NOMO-1 treated with dmso at 0.1 percent for 144 hours (cell line): ENCODE measurements at regions not wholly inside any gene's neighbourhood (a gene's known extent, or its start where the extent isn't known, plus 50 kb on each side); places are given as distances from the start of the nearest gene placed in this dataset.
"Not testable (repeated sequence)": the region's sequence is repeated elsewhere in the genome, so short reads cannot be mapped to it uniquely, and the experiment has no call there.

ENCODE experiments used
- DNase-seq: peaks from one replicate; lab custom pipeline; 2025; ENCODE audit not compliant: unreplicated experiment; lab: John Stamatoyannopoulos, UW

DNA sequence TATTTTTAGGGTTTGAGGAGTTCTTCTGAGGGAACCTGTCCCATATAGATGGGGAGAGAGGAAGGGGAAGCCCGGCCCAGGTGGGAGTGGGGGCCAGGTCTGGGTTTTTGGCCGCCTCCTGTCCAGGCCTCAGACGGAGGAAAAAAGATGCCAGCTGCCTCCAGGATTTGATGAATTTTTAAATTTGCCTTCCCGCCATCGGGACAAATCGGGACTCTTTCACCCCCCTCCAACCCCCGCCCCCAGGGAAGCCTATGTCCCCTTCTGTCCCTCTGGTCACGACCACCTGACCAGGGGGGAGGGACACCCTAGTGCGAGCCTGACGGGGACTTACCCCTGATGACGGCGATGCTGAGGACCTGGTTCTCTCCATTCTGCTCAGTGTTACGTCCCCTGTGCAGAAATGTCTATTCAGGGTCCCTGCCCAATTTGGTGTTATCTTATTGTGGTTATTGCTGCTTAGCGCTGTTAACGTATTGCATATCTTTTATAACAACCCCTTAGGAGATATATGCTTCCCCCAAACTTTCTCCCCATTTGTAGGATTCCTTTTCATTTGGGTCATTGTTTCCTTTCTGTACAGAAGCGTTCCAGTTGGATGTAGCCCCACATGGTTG, 115.9 kb upstream of the GRK3 start:
- DNase-seq: no peak

DNA sequence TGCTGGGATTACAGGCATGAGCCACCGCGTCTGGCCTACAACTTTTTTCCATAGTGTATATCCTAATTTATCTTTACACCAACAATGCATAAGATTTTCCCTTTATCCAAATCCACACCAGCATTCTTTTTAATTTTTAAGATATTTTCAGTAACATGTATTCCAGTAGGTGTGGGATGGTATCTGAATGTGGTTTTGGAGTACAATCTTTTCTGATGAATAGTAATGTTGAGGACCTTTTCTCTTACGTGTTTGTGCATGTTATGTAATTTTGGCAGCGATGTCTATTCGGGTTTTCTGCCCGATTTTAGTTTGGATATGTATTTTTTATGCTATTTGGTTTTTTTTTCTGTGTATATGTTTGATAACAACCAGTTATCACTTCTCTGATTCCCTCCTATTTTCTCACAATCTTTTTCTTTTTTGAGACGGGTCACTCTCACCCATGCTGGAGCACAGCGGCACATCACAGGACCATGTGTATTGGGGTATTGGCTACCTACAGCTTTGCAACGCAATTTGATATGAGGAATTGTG, 114.6 kb upstream of the GRK3 start:
- no peak for DNase-seq

DNA sequence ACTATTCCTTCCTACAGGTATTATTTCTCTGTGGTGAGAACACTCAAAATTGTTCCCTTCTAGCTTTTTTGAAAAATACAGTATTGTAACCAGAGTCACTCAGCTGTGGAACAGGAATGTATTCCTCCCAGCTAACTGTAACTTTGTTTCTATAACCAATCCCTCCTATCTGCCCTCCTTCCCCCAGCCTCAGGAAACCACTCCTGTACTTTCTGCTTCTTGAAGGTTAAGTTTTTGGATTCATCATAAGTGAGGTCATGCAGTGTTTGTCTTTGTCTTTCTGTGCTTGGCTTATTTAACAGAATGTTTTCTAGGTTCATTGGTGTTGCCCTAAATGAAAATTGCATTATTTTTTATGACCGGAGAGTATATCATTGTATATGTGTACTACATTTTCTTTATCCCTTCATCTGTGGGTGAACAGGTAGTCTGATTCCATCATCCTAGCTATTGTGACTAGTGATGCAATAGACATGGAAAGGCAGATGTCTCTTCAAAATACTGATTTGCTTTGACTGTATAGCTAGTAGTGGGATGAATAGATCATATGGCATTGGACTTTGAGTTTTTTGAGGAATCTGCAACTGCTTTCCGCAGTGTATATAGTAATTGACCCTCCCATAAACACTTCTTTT, 112.9 kb upstream of the GRK3 start:
- no peak for DNase-seq

DNA sequence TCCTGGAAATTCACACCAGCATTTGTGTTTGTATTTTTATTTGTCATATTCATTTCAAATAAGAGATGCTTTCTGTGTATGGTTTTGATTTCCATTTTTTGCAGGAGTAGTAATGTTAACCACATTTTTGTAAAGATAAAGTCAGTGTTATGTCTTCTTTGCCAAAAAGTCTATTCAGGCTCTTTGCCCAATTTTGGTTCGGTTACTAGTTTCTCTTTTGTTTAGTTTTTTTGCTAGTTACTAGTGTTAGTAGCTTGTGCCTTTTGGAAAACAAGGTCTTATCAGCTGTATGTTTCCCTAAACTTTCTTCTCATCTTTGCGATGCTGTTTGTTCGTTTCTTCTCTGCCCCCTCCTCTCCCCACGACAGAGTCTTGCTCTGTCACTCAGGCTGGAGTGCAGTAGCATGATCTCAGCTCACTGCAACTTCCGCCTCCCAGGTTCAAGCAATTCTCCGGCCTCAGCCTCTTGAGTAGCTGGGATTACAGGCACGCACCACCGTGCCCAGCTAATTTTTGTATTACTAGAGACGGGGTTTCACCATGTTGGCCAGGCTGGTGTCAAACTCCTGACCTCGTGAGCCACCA, 112.3 kb upstream of the GRK3 start:
- DNase-seq: no peak

DNA sequence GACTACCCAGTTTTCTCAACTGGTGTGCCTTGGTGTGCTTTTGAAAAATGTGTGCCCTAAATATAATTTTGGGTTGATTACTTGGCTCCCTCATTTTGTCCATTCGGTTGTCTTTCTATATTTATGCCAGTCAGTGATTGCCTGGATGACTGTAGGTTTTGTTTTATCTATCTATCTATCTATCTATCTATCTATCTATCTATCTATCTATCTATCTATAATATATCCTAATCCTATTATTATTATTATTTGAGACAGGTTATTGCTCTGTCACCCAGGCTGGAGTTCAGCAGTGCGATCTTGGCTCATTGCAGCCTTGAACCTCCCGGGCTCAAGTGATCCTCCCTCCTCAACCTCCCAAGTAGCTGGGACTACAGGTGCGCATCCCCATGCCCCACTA, 111.4 kb upstream of the GRK3 start:
- no peak for DNase-seq

DNA sequence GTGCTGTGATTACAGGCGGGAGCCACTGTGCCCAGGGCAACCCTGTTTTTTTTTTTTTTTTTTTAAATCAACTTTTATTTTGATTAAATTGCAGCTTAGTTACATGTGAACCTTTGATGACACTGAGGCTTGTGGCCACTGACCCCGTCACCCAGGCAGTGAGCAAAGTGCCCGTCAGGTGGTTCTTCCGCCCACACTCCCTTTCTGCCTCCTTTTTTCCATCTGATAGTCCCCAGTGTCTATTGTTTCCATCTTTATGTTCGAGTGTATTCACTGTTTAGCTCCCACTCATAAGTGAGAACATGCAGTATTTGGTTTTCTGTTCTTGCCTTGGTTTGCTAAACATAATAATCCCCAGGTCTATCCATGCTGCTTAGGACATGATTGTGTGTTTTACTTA, 110.9 kb upstream of the GRK3 start:
- DNase-seq: no peak

DNA sequence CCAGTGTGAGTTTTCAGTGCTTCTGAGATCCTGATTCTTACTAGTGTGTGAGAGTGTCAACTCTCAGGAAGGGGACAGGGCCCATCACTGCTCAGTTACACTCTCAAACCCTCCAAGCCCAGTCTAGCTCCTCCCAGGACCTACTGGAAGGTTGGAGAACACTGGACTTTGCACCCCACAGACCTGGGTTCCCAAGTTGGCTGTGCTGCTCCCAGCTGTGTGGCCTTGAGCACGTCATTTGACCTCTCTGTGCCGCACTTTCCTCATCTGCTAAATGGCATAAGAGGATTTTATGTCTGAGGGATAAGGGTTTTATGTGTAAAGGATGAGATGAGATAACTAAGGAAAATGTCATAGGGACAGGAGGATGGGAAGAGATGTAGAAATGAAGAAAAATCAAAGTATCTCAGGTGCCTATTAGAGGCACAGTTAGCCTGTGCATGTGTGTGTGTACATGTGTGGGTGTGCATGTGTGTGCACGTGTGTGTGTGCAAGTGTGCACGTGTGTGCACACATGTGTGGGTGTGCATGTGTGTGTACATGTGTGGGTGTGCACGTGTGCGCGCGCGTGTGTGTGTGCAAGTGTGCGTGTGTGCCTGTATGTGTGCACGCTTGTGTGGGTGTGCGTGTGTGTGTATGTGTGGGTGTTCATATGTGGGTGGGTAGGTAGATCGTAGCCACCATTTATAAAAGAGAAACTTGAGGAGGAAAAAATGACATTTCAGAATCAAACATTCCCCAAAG, 108.0 kb upstream of the GRK3 start:
- not testable (repeated sequence) for DNase-seq

DNA sequence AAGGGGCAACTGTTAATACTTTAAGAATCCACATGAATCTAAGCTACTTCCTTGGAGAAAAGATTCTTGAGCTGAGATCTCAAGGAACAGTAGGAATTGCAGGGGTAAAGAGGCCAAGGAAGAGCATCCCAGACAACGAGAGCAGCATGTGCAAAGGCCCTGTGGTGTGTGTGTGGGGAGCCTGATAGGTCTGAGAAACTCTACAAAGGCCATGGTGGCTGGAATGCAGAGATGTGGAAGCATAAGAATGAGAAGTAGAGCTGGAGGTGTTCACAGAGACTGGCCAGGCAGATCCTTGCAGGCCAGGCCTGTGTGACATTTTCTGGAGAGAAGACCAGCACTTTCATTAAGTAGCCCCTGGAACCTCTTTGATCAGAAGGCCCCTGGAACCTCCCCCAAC, 105.8 kb upstream of the GRK3 start:
- DNase-seq: not testable (repeated sequence)

DNA sequence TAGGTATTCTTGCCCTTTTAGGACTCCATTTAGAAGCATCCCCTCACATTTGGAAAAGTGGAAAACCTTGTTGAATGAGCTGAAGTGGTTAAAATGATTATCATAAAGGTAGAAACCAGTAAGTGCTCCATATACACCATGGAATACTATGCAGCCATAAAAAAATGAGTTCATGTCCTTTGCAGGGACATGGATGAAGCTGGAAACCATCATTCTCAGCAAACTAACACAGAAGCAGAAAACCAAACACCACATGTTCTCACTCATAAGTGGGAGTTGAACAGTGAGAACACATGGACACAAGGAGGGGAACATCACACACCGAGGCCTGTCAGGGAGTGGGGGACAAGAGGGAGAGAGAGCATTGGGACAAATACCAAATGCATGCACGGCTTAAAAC, 103.8 kb upstream of the GRK3 start:
- not testable (repeated sequence) for DNase-seq

DNA sequence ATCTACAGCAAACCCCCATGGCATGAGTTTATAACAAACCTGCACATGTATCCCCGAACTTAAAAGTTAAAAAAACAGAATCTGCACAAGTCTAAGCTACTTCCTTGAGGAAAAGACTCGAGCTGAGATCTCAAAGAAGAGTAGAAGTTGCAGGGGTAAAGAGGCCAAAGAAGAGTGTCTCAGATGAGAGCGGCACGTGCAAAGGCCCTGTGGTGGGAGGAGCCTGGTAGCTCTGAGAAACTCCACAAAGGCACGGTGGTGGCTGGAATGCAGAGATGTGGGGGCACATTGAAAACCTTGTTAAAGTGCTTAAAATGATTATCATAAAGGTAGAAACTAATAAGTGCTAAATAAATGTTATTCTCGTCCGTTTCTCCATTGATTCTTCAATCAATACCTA, 103.2 kb upstream of the GRK3 start:
- no peak for DNase-seq

DNA sequence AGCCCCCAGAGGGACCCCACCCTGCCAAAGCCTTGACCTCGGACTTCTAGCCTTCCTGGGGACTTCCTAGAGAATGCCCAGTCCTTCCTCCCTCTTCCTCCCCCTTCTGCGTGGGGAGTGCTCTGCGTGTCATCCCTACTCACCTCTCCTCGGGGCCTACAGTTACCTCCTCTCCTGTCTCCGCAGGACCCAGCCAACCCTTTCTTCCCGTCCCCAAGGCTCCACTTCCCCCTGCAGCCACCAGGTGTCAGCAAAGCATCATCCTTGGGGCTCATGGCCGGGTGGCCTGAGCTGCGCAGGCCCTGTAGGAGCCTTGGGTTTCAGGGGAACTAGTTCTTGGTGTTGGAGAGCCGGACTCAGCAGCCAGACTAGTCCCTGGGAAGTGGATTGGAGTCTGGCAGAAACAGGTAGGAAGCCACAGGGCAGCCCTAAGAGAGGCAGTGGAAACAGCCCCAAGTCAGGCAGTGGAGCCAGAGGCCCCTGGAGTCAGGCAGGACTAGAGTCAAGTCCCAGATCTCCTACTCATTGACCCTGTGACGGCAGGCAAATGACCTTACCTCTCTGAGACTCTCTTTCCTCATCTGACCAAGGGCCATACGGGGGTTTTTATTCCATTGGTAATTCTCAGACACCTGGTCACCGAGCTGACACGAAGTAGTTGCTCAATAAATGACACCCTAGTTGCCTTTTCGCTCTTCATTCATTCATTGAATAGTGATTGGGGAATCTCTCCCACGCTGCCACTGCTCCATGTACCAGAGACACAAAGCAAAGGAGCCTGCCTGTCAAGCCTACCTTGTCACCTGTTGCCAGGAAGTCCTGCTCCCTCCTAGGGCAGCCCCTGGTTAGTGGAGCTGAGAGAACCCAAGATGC, 101.8 kb upstream of the GRK3 start:
- peak; percentile 47 for DNase-seq

DNA sequence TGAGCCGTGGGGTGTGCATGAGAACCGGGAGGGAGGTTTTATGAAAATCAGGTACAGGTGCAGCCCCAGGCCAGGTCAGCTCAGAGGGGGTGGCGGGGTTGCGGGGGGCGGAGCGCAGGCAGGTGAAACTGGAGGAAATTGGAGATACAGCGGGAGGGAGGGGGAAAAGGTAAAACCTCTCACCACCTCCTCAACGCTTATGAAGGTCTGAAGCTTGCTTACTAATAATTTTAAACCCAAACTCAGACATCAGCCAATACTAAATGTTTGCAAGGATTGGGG, 101.2 kb upstream of the GRK3 start:
- not testable (repeated sequence) for DNase-seq

DNA sequence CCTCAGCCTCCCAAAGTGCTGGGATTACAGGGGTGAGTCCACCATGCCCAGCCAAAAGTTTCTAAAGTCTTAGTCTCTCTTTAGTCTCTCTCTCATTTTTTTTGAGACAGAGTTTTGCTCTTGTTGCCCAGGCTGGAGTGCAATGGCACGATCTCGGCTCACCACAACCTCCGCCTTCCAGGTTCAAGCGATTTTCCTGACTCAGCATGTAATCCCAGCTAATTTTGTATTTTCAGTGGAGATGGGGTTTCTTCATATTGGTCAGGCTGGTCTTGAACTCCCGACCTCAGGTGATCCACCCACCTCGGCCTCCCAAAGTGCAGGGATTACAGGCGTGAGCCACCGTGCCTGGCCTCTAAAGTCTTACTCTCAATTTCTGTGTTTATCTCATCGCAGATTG, 100.1 kb upstream of the GRK3 start:
- not testable (repeated sequence) for DNase-seq

DNA sequence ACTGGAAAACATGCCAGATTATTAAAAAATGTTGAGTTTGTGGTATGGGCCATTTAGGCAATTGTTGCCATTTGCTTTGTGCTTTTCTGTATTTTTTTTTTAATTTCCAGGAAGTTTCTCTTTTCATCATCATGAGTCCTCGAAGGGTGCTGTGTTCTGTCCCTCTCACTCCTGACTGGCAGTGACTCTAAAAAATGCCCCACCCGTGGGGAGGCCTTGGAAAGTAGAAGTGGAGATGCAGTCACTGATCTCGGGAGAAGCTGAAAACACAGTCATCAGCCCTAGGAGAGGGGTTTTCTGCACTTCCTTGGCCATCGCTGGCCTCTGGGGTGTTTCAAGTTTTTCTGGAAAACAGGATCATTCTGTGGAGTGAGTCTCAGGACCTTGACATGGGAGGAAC, 98.5 kb upstream of the GRK3 start:
- no peak for DNase-seq

DNA sequence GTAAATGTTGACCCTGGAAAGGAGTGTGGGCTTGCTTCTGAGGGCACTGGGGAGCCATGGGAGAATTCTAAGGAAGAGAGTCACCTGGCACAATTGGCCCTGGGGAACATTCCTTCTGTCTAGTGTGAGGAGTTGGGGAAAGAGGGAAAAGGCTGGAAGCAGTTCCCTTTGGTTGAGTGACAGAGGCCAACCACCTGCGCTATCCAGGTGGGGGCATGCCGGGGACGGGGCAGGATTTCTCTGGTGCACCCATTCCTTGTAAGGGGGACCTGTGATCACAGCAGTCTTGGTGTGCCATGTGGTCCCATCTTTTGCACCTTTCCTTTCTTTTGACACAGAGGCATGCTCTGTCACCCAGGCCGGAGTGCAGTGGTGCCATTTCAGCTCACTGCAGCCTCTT, 92.1 kb upstream of the GRK3 start:
- no peak for DNase-seq

DNA sequence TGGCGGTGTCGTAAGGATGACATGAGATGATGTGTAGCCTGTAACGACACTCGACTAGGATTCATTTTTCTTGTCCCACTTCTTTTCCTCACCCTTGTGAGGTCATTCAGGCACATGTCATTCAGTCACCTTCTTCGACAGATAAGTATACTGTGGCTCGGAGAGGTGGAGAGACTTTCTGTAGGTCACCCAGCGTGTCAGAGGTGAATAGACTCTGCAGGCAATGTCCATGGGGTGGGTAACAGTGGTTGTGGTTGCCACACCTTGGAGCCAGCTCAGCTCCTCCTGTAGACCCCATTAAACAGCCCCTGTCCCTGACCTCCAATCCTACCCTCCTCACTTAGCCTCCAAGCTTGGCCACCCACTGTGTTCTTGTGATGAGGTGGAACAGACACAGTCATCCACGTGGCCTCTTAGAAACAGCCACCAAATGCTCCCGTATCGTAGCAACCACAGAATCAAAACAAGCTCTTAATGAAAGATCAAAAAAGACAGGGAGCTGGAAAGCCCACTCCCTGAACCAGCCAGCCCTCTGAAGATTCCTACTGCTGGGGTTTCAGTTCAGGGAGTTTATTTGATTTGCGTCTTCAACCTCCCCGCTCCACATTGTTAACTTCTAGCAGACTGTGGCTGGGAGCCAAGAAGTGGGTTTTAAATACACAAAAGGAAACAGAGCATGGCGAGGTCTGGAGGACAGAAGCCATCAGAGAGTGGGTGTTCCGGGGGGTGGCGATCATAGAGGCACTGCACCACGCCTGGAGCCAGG, 89.0 kb upstream of the GRK3 start:
- DNase-seq: no peak

DNA sequence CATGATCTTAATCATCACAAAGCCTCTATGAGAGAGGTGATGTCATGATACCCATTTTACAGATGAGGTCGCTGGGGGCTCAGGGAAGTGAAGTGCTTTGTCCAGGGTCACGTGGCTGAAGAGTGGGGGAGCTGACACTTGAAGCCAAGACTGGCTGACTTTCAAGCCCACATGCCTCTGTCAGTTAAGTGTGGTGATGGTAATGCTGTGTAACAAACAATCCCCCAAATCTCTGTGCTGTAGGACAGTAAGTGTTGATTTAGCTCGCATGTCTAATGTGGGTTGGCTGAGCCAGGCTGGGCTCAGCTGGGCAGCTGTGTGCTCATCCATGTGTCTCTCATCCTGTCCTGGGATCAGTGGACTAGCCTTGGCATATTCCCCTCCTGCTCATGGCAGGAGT, 87.1 kb upstream of the GRK3 start:
- DNase-seq: no peak

DNA sequence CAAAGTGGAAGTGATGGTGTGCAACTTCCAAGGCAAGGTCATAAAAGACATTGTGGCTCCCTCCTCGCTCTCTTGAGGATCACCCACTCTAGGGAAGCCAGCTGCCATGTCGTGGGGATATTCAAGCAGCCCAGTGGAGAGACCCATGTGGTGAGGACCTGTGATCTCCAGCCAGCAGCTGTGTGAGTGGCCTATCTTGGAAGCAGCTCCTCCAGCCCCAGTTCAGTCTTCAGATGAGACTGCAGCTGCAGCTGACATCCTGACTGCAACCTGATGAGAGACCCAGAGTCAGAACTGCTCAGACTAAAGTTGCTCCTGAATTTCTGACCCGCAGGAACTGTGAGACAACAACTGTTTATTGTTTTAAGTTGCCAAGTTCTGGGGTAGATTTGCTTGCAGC, 86.4 kb upstream of the GRK3 start:
- no peak for DNase-seq

DNA sequence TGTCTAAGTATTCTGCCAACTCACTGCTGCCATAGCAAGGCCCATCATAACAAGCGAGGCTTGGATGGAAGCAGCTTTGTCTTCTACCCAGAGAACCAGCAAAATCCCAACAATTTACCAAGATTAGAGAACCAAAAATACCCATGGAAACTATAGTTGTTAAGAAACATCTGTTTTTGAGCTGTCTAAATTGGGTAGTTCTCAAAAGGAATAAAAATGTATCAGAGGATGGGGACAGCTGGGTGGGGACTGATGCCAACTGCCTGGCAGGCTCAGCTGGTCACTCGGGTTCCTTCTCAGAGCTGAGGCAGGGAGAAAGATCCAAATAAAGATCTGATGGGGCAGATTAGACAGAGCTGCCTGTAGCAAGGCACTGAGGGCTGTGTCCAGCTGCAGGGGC, 85.9 kb upstream of the GRK3 start:
- DNase-seq: no peak

DNA sequence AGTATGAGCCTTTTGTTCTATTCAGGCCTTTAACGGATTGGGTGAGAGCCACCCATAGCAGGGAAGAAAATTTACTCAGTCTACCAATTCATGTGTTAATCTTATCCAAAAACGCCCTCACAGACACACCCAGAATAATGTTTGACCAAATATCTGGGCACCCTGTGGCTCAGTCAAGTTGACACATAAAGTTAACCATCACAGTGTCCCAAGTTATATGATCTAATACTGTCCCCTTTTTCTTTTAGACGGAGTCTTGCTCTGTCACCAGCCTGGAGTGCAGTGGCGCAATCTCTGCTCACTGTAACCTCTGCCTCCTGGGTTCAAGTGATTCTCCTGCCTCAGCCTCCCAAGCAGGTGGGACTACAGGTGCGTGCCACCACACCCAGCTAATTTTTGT, 83.6 kb upstream of the GRK3 start:
- DNase-seq: not testable (repeated sequence)
